GM11168 (cell line): ENCODE measurements at regions not wholly inside any gene's neighbourhood (a gene's known extent, or its start where the extent isn't known, plus 50 kb on each side); places are given as distances from the start of the nearest gene placed in this dataset.

ENCODE experiments used
- in situ Hi-C: fragments of 300-500 bp; cut with MboI; formaldehyde crosslinking; loops from one replicate; pipeline ENCODE4 v1.12.0; 2022; ENCODE audit warnings: low sequenced_read_pairs; ENCODE audit not compliant: unreplicated experiment

- in situ Hi-C loops = no loop called here
Measured at GRCh38 chr15:85973584-85974347, 105.9 kb upstream of the AGBL1 start.

DNA sequence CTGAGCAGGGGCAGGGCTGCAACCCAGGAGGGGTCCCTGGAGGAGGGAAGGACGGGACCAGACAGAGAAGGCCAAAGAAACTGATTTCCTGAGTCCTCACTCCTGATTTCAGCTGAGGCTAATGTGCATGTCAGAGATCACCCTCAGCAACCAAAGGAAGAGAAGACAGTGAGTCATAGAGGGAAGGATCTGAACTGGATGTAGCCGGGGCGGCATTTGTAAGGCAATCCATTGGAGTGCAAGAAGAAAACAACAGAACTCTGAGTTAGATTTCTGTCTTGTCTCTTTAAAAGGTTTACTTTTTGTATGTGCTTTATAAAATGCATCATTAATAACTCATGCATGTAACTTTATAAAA is 105.3 kb upstream of the AGBL1 start:
- in situ Hi-C loops = no loop called here

- in situ Hi-C loops = no loop called here
Measured at GRCh38 chr15:85974742-85975141, 104.9 kb upstream of the AGBL1 start.

GRCh38 chr15:85976102-85976501 is 103.6 kb upstream of the AGBL1 start:
- in situ Hi-C loops = no loop called here

DNA sequence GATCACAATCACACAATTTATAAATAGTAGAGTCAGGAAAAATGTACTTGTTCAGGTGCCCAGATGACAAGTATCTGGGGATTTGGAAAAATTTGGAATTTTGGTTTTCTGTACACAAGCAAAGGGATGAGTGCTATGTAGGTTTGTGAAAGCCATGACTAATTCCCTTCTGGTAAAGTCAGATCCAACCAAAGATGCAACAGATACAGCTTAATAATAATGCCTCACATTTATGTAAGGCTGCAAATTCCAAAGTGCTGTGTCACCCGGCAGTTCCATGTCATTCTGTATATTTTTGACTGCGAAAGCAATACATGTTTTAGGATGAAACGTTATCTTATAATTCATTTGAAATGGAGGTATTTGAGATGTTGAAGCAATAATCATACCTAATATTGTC is 102.7 kb upstream of the AGBL1 start:
- in situ Hi-C loops = no loop called here

DNA sequence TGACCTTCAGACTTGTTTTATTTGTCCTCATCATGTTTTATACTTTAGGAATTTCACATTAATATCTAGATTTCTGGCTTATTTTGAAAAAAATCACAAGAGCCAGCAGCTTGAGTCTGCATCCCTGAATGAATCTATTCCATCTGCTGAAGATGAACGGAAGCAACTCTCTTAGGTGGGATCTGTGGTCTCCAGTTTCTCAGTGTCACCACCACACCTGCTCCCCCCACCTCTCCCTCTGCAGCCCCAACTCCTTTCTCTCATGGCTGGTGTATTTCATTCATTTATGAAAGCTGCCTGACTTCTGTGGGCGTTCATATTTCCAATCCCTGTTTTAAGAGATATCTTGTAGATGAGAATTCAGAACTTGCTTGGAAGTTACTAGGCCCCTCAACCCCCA is 102.1 kb upstream of the AGBL1 start:
- in situ Hi-C loops = no loop called here

DNA sequence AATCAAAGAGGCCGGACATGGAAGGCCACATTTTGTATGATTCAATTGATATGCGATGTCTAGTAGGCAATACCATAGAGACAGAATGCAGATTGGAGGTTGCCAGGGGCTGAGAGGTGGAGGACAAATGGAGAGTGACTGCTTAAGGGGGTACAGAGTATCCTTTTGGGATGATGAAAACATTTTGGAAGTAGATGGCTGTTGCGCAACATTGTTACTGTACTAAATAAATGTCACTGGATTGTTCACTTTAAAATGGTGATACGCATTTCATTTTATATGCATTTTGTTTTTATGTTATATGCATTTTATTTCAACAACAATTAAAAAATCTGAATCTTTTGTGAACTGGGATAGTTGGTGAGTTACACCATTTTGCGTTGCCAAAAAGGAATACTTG is 99.7 kb upstream of the AGBL1 start:
- in situ Hi-C loops = no loop called here

DNA sequence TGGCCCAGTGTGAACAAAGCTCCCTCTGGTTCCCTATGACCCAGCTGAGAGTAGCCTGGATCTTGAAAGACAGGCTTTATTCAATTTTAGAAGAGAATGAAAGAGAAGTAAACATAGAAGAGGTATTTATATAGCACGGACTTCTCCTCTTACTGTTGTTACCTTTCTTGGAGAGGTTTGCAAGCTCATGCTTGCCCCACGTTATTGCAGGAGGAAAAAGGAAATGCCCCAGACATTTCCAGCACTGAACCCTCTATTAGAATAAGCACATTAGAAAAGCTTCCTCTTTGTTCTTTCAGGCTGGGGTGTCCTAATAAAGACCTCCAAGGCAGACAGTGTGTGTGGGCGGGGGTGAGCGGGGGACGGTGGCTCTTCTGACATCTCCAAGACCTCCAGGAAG is 98.7 kb upstream of the AGBL1 start:
- in situ Hi-C loops = no loop called here

DNA sequence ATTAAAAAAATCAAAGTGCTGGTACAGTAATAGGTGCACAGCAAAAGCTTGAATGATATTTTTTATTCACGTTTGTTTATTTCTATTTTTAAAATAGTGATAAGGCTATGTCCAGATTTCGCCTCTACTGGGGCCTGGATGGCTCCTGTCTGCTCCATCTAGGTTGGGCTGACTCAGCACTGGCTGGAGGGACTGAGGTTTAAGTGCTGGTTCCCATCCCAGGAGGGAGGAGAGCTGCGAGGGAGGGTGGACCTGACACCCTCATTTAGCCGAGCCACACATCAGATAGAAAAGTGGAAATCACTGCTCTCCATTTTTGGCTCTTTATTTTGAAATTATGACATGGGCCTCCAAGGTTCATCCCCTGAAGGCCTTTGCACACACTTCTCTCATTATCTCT is 95.4 kb upstream of the AGBL1 start:
- in situ Hi-C loops = no loop called here

DNA sequence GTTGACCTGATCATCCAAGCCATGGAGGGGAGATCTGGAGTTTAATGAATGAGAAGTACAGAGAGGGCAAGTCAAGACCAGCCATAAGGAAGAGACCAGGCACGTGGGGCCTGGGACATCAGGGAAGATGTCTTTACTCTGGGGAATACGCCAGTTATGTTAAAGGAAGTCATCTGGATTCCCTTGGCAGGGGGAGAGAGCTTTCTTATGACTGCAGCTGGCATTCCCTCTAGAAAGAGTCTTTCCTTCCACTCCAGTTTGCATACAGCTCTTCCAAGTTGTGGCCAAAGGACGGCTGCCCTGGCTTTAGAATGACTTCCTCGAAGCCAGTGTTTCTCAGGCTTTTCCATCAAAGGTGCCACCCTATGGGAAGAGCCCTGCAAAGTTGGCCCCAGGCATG is 93.6 kb upstream of the AGBL1 start:
- in situ Hi-C loops = no loop called here

DNA sequence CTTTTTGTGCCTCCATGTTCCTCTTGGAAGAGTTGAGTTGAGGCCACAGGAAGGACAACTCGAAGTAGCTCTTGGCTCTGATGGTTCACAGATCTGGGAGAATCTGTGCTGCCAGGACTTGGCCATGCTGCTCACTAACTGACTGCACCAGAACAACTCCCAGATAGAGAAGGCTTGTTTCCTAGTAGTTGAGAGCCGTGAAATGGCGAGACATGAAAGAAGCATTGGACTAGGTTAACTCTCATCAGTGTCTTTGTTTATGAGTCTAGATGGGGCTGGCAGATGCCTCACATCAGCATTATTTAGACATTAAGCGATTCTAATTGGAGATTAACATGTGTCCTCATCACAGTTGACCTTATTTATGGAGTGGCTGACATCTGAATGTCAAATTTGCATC is 92.9 kb upstream of the AGBL1 start:
- in situ Hi-C loops = no loop called here

GRCh38 chr15:85988741-85989140 is 90.9 kb upstream of the AGBL1 start:
- in situ Hi-C loops = no loop called here

- in situ Hi-C loops = no loop called here
Measured at GRCh38 chr15:85992224-85992623, 87.4 kb upstream of the AGBL1 start.

GRCh38 chr15:85993116-85993515 is 86.6 kb upstream of the AGBL1 start:
- in situ Hi-C loops = no loop called here

DNA sequence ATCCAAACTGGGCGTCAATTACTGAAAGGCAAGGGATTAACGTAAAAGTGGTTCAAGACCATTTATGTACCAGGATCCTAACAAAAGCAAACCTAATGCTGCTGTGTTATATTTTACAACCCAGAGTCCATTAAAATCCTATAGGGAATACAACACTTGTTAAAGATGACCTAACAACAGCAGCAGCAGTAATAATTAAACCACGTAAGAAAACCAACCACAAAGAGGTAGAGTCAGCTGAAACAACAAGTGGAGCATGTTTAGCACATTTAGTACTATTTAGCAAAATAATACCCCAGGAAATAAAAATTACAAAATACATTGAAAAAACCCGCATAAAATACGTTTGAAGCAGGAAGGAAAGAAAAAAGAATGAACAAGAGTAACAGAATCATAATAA is 82.1 kb upstream of the AGBL1 start:
- in situ Hi-C loops = no loop called here

GRCh38 chr15:85999658-86000057 is 80.0 kb upstream of the AGBL1 start:
- in situ Hi-C loops = no loop called here

- in situ Hi-C loops = no loop called here
Measured at GRCh38 chr15:86001200-86001599, 78.5 kb upstream of the AGBL1 start.

DNA sequence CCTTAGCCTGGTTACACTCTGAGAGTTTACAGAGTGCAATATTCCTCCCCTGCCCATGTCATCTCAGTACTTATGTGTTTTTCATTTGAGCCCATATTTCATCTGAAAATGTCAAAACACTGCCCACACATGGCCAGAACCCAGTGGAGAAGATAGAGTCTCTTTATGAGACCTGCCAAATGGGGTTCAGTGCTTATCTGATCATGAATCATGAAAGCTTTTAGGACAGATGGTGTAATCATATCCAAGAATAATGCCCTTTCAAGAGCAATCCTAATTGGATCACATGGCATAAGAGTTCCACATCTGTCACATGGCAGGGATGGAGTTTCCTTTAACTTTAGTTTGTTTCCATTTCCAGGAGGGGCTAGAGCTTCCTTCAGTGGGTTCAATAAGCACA is 77.2 kb upstream of the AGBL1 start:
- in situ Hi-C loops = no loop called here

GRCh38 chr15:86004061-86004460 is 75.6 kb upstream of the AGBL1 start:
- in situ Hi-C loops = no loop called here

- in situ Hi-C loops = no loop called here
Measured at GRCh38 chr15:86006546-86006945, 73.1 kb upstream of the AGBL1 start.

GRCh38 chr15:86009727-86010126 is 69.9 kb upstream of the AGBL1 start:
- in situ Hi-C loops = no loop called here

- in situ Hi-C loops = no loop called here
Measured at GRCh38 chr15:86010398-86010797, 69.3 kb upstream of the AGBL1 start.

- in situ Hi-C loops = no loop called here
Measured at GRCh38 chr15:86010891-86011290, 68.8 kb upstream of the AGBL1 start.
